GM21515 (cell line): ENCODE measurements at regions not wholly inside any gene's neighbourhood (a gene's known extent, or its start where the extent isn't known, plus 50 kb on each side); places are given as distances from the start of the nearest gene placed in this dataset.

Source experiments
- ATAC-seq: cut with Tn5 transposase; IDR thresholded peaks from one replicate; pipeline ENCODE4 v1.9.1; 2021; ENCODE audit not compliant: unreplicated experiment

GRCh38 chr16:86710602-86710950, 132.2 kb downstream of the FOXL1 start:
- ATAC-seq: no peak

- ATAC-seq: no peak
Measured at GRCh38 chr16:86712158-86713009, 134.0 kb downstream of the FOXL1 start.

- ATAC-seq: no peak
Measured at GRCh38 chr16:86713021-86713631, 134.8 kb downstream of the FOXL1 start.

DNA sequence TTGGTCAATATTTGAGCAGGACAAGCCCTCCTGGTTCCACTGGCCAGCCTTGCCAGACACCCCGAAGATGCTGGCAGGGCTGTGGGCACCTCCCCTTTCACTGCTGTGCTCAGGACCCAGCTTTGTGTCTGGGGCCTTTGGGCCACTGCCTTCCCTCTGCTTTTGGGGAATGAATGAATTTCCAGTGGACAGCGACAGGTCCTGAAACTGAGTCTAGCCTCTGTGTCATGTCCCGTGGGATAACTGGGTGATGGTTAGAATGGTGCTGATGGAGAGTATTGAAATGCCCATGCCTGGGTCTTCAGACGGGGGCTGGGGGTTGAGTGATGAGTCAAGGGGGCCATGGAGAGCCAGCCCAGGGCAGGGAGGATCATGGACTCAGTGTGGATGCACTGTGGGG, 135.8 kb downstream of the FOXL1 start:
- ATAC-seq: no peak

GRCh38 chr16:86716649-86717048, 138.3 kb downstream of the FOXL1 start:
- ATAC-seq: no peak

DNA sequence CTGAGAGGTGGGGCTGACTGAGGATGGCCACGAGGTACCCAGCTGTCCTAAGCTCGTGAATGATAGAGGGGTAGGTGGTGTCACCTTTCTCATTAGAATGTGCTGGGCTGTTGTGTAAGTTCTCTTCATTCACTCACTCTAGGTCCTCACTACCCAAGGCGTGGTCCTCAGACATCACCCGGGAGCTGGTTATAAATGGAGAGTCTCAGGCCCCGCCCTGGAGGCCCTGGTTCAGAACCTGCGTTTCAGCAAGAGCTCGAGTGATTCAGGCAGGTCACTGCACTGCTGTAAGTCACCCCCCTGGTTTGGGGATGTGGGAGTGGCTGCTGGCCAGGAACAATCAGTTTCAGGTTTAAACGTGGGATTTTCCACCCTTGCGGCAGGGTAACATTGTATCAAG, 139.8 kb downstream of the FOXL1 start:
- no peak for ATAC-seq

DNA sequence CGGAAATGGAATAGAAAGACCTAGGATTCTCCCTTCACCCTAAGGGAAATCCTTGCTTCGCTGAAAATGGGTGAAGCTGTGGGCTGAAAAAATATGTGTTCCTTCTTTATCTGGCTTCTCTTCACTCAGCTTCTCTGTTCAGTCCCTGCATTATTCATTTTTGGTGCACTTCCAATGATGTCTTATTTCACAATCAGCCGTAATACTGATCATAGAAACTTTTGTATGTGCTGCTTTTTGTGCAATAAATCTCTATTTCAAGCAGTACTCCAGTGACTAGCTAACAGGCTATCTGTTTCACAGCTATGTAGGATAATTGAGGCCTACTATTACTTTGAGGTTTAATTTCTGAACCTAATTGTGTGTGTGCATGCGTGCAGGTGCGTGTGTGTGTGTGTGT, 144.6 kb downstream of the FOXL1 start:
- ATAC-seq: no peak

DNA sequence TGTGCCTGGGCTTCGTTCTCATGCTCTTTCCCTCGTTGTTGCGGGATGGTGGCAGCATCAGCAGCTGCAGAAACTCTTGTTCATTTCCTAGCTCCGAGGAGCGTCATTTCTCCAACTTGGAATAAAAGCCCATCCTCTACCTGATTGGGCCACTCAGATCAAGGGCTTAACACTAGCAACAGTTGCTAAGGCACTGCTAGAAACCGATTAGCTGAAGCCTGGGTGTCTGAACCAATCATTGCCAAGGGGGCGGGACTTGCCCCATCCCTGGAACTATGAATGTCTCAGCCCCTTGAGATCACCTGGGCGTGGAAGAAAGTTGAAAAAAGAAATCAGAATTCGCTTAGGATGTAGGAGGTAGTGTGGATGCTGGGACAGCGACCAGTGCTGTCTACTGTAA, 145.3 kb downstream of the FOXL1 start:
- ATAC-seq: no peak

GRCh38 chr16:86725401-86725800, 147.1 kb downstream of the FOXL1 start:
- ATAC-seq: no peak

GRCh38 chr16:86726340-86726739, 148.0 kb downstream of the FOXL1 start:
- ATAC-seq: no peak

DNA sequence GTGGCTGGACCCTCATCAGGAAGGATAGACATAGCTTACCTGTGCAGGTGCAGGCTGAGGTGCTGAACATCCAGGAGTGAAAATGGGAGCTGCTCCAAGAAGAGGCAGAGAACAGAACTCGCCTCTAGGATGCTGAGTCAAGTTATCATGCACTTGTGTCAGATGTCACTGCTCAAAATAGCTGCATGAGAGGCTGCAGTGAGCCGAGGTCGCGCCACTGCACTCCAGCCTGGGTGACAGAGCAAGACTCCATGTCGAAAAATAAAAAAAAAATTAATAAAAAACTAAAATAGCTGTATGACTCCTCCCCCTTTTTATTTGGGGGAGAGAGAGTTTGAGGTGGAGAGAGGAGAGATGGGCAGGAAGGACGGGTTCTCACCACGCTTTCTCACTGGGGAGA, 148.8 kb downstream of the FOXL1 start:
- no peak for ATAC-seq

GRCh38 chr16:86727632-86728031, 149.3 kb downstream of the FOXL1 start:
- no peak for ATAC-seq

- ATAC-seq: no peak
Measured at GRCh38 chr16:86729686-86730085, 151.3 kb downstream of the FOXL1 start.

- ATAC-seq: no peak
Measured at GRCh38 chr16:86730086-86730485, 151.7 kb downstream of the FOXL1 start.

- ATAC-seq: no peak
Measured at GRCh38 chr16:86730597-86730996, 152.2 kb downstream of the FOXL1 start.

GRCh38 chr16:86732621-86733295, 154.4 kb downstream of the FOXL1 start:
- ATAC-seq: no peak

GRCh38 chr16:86733546-86734254, 155.4 kb downstream of the FOXL1 start:
- ATAC-seq: no peak

- ATAC-seq: no peak
Measured at GRCh38 chr16:86734543-86735460, 156.5 kb downstream of the FOXL1 start.

DNA sequence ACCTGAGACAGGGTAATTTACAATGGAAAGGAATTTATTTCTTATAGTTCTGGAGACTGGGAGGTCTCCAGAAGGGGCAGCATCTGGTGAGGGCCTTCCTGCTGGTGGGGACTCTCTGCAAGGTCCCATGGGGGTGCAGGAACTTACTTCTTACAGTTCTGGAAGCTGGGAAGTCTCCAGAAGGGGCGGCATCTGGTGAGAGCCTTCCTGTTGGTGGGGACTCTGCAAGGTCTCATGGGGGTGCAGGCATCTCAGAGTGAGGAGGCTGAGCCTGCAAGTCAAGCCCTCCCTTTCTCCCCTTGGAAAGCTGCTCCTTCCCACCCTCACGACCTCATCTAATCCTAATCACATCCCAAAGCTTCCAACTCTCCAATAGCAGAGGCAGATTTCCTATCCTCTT, 157.4 kb downstream of the FOXL1 start:
- no peak for ATAC-seq

- ATAC-seq: no peak
Measured at GRCh38 chr16:86736502-86736901, 158.2 kb downstream of the FOXL1 start.
